Thymus (tissue), 11 donors: ENCODE measurements at regions not wholly inside any gene's neighbourhood (a gene's known extent, or its start where the extent isn't known, plus 50 kb on each side); places are given as distances from the start of the nearest gene placed in this dataset.

Experiments used
- DNase-seq, 9 donors: peaks; one replicate each; pipeline ENCODE4 v3.0.0-alpha.2; 2013; ENCODE audit warnings: low spot score in 9 of 9, low read depth in 6 of 9, missing footprints in 1 of 9
- H3K27ac ChIP-seq, 2 donors: one replicate each; pipeline ENCODE4 v1.5.1; 2013; ENCODE audit warnings: control low read depth in 1 of 2, low read depth in 1 of 2, low read length in 1 of 2, mild to moderate bottlenecking in 1 of 2, moderate library complexity in 1 of 2
- H3K27me3 ChIP-seq, 2 donors: one replicate each; pipeline ENCODE4 v1.5.1; 2013; ENCODE audit warnings: low read length in 1 of 2; ENCODE audit not compliant: control insufficient read depth in 2 of 2, insufficient read depth in 1 of 2
- H3K36me3 ChIP-seq, 2 donors: one replicate each; pipeline ENCODE4 v1.5.1; 2013; ENCODE audit warnings: low read length in 1 of 2, mild to moderate bottlenecking in 1 of 2, moderate library complexity in 1 of 2; ENCODE audit not compliant: control insufficient read depth in 2 of 2, insufficient read depth in 2 of 2
- H3K4me1 ChIP-seq, 2 donors: one replicate each; pipeline ENCODE4 v1.5.1; 2013; ENCODE audit warnings: low read length in 2 of 2; ENCODE audit not compliant: control insufficient read depth in 2 of 2, insufficient read depth in 2 of 2
- H3K4me3 ChIP-seq, 2 donors: one replicate each; pipeline ENCODE4 v1.5.1; 2013; ENCODE audit warnings: low read length in 2 of 2, control low read depth in 1 of 2, mild to moderate bottlenecking in 1 of 2
- H3K9me3 ChIP-seq, 2 donors: one replicate each; pipeline ENCODE4 v1.5.1; 2013; ENCODE audit warnings: low read length in 1 of 2, mild to moderate bottlenecking in 1 of 2; ENCODE audit not compliant: control insufficient read depth in 2 of 2, insufficient read depth in 1 of 2
- WGBS: extraction: QIAGEN DNeasy Blood & Tissue Kit; methylation state at CpG from one replicate; pipeline ENCODE4 v1.1.7; 2013; 5-methylcytosine and 5-hydroxymethylcytosine counted together
- donor health status: healthy.

- H3K4me3 ChIP-seq, result no peak overlapping the region
- no peaks in the 10 kb centered on the region for H3K27me3 ChIP-seq
- no peak overlapping the region for H3K27ac ChIP-seq
- no peak for DNase-seq
- 88% methylated on average over 8 of the region's 8 CpGs for WGBS
- no peaks in the 10 kb centered on the region for H3K36me3 ChIP-seq
- peaks cover 0 to 5% of the 10 kb centered on the region in 2 donors for H3K4me1 ChIP-seq
- H3K9me3 ChIP-seq, result no peaks in the 10 kb centered on the region
These were observed 114.4 kb upstream of the IRS2 start for GRCh38 chr13:109900741-109901140.

- H3K4me1 ChIP-seq, result peaks cover 0 to 5% of the 10 kb centered on the region in 2 donors
- H3K4me3 ChIP-seq, result no peak overlapping the region
- H3K27ac ChIP-seq, result no peak overlapping the region
- 17% methylated on average over 6 of the region's 6 CpGs for WGBS
- peak in 1 of 9 donors; percentile 1 for DNase-seq
- H3K9me3 ChIP-seq, result no peaks in the 10 kb centered on the region
- H3K27me3 ChIP-seq, result no peaks in the 10 kb centered on the region
- H3K36me3 ChIP-seq, result no peaks in the 10 kb centered on the region
These were observed 113.9 kb upstream of the IRS2 start for GRCh38 chr13:109900320-109900719.

GRCh38 chr13:109899748-109900147 is 113.4 kb upstream of the IRS2 start:
- Histone ChIP-seq H3K36me3 (no peaks in the 10 kb centered on the region), H3K4me1 (peaks cover 0 to 5% of the 10 kb centered on the region in 2 donors), H3K27ac (no peak overlapping the region), H3K4me3 (no peak overlapping the region), H3K27me3 (no peaks in the 10 kb centered on the region), H3K9me3 (no peaks in the 10 kb centered on the region)
- no peak for DNase-seq
- WGBS, result 61% methylated on average over 3 of the region's 3 CpGs

- Histone ChIP-seq H3K27ac (no peak overlapping the region), H3K27me3 (no peaks in the 10 kb centered on the region), H3K4me1 (peaks cover 0 to 5% of the 10 kb centered on the region in 2 donors), H3K36me3 (no peaks in the 10 kb centered on the region), H3K4me3 (no peak overlapping the region), H3K9me3 (no peaks in the 10 kb centered on the region)
- WGBS, result 96% methylated on average over 3 of the region's 3 CpGs
- no peak for DNase-seq
These were observed 112.9 kb upstream of the IRS2 start for GRCh38 chr13:109899316-109899715.

- Histone ChIP-seq H3K4me1 (peaks cover 0 to 5% of the 10 kb centered on the region in 2 donors), H3K4me3 (no peak overlapping the region), H3K27me3 (no peaks in the 10 kb centered on the region), H3K27ac (no peak overlapping the region), H3K36me3 (no peaks in the 10 kb centered on the region), H3K9me3 (no peaks in the 10 kb centered on the region)
- no peak for DNase-seq
- 91% methylated on average over 5 of the region's 5 CpGs for WGBS
These were observed 111.7 kb upstream of the IRS2 start for GRCh38 chr13:109897988-109898624.

GRCh38 chr13:109892101-109892500 is 105.7 kb upstream of the IRS2 start:
- no peaks in the 10 kb centered on the region for H3K9me3 ChIP-seq
- H3K27me3 ChIP-seq, result no peaks in the 10 kb centered on the region
- no peak overlapping the region for H3K4me3 ChIP-seq
- no peak for DNase-seq
- no peak overlapping the region for H3K27ac ChIP-seq
- no peaks in the 10 kb centered on the region for H3K36me3 ChIP-seq
- no peaks in the 10 kb centered on the region for H3K4me1 ChIP-seq
- WGBS, result 97% methylated on average over 2 of the region's 2 CpGs

- Histone ChIP-seq H3K27ac (no peak overlapping the region), H3K27me3 (no peaks in the 10 kb centered on the region), H3K4me1 (peaks cover 0 to 2% of the 10 kb centered on the region in 2 donors), H3K4me3 (no peak overlapping the region), H3K36me3 (no peaks in the 10 kb centered on the region), H3K9me3 (no peaks in the 10 kb centered on the region)
- DNase-seq, result no peak
- 97% methylated on average over 4 of the region's 4 CpGs for WGBS
These were observed 98.9 kb upstream of the IRS2 start for GRCh38 chr13:109885235-109885634.

GRCh38 chr13:109884462-109884861 is 98.1 kb upstream of the IRS2 start:
- Histone ChIP-seq H3K27ac (no peak overlapping the region), H3K9me3 (no peaks in the 10 kb centered on the region), H3K4me1 (peaks cover 0 to 2% of the 10 kb centered on the region in 2 donors), H3K27me3 (no peaks in the 10 kb centered on the region), H3K36me3 (no peaks in the 10 kb centered on the region), H3K4me3 (no peak overlapping the region)
- no peak for DNase-seq
- 78% methylated on average over 1 of the region's 1 CpG for WGBS

- 80% methylated on average over 20 of the region's 20 CpGs for WGBS
- no peak overlapping the region for H3K27ac ChIP-seq
- H3K27me3 ChIP-seq, result no peaks in the 10 kb centered on the region
- peaks cover 0 to 2% of the 10 kb centered on the region in 2 donors for H3K4me1 ChIP-seq
- H3K9me3 ChIP-seq, result no peaks in the 10 kb centered on the region
- H3K36me3 ChIP-seq, result no peaks in the 10 kb centered on the region
- no peak for DNase-seq
- no peak overlapping the region for H3K4me3 ChIP-seq
These were observed 97.1 kb upstream of the IRS2 start for GRCh38 chr13:109883181-109884180.
